Epithelial cell of esophagus (primary cell): ENCODE measurements at regions not wholly inside any gene's neighbourhood (a gene's known extent, or its start where the extent isn't known, plus 50 kb on each side); places are given as distances from the start of the nearest gene placed in this dataset.

Experiments used
- DNase-seq: peaks from one replicate; pipeline ENCODE4 v3.0.0; 2010; ENCODE audit warnings: low read depth
- H3K4me3 ChIP-seq: 2 replicates; pipeline ENCODE4 v1.5.1; 2011; ENCODE audit warnings: mild to moderate bottlenecking, low read length, control low read depth
- CTCF ChIP-seq: IDR thresholded peaks from 2 replicates; pipeline ENCODE4 v1.5.1; 2011; ENCODE audit warnings: low read depth, mild to moderate bottlenecking, low read length, control low read depth, inconsistent platforms; ENCODE audit not compliant: insufficient read depth; ENCODE audit errors: missing control alignments

- peak; percentile 87 for DNase-seq
- no peak overlapping the region for H3K4me3 ChIP-seq
- TF ChIP-seq CTCF, result no peak
Observed at GRCh38 chr9:107739601-107740082, 250.1 kb upstream of the KLF4 start.

GRCh38 chr9:107738789-107739188 lies 249.2 kb upstream of the KLF4 start:
- peak; percentile 81 for DNase-seq
- H3K4me3 ChIP-seq, result no peak overlapping the region
- TF ChIP-seq CTCF, result no peak

- TF ChIP-seq CTCF, result no peak
- DNase-seq, result peak; percentile 94
- H3K4me3 ChIP-seq, result no peak overlapping the region
Observed at GRCh38 chr9:107737987-107738743, 248.6 kb upstream of the KLF4 start.

GRCh38 chr9:107737610-107737986 lies 248.0 kb upstream of the KLF4 start:
- TF ChIP-seq CTCF, result no peak
- DNase-seq, result no peak
- no peak overlapping the region for H3K4me3 ChIP-seq

GRCh38 chr9:107735821-107736220 lies 246.3 kb upstream of the KLF4 start:
- no peak overlapping the region for H3K4me3 ChIP-seq
- TF ChIP-seq CTCF, result no peak
- DNase-seq, result no peak

- H3K4me3 ChIP-seq, result no peak overlapping the region
- DNase-seq, result peak; percentile 74
- no peak for TF ChIP-seq CTCF
Observed at GRCh38 chr9:107734256-107735013, 244.9 kb upstream of the KLF4 start.
